ENCODE measurements at regions not wholly inside any gene's neighbourhood (a gene's known extent, or its start where the extent isn't known, plus 50 kb on each side); places are given as distances from the start of the nearest gene placed in this dataset.

- Histone ChIP-seq H3K9ac (ENCODE audit: low read depth, low read length) (no peak overlapping the region), H3K14ac (replicated peaks; ENCODE audit: low read depth, low read length) (no peak overlapping the region), H3K9me1 (ENCODE audit: insufficient read depth, low read length) (no peaks in the 10 kb centered on the region), H4K91ac (ENCODE audit: insufficient read depth, low read depth, low read length) (no peak overlapping the region), H2BK5ac (ENCODE audit: low read depth, low read length, poor library complexity, severe bottlenecking) (no peak overlapping the region), H3K27ac (ENCODE audit: insufficient read depth, low read length) (no peak overlapping the region), H2BK120ac (ENCODE audit: low read depth, low read length) (no peak overlapping the region), H2AK5ac (ENCODE audit: low read depth, low read length) (no peak overlapping the region), H3K36me3 (ENCODE audit: control insufficient read depth, insufficient read depth, low read length) (no peaks in the 10 kb centered on the region), H4K8ac (ENCODE audit: low read depth in 2 of 2, low read length in 2 of 2) (no peak overlapping the region), H3K27me3 (ENCODE audit: control insufficient read depth, insufficient read depth, low read length) (no peaks in the 10 kb centered on the region), H3K4me1 (ENCODE audit: control insufficient read depth, insufficient read depth, low read length) (no peaks in the 10 kb centered on the region), H3K18ac (ENCODE audit: low read depth, low read length) (no peak overlapping the region), H3K79me1 (ENCODE audit: low read depth in 1 of 2, low read length in 2 of 2) (no peaks in the 10 kb centered on the region), H4K5ac (ENCODE audit: low read depth, low read length) (no peak overlapping the region), H4K20me1 (ENCODE audit: insufficient read depth, low read length) (no peaks in the 10 kb centered on the region), H3K56ac (ENCODE audit: extremely low read depth, insufficient read depth, low read length) (no peak overlapping the region), H3K4ac (ENCODE audit: low read depth, low read length) (no peak overlapping the region), H2BK20ac (ENCODE audit: low read depth, low read length) (no peak overlapping the region), H3K4me3 (ENCODE audit: insufficient read depth, low read depth, low read length) (no peak overlapping the region), H3K4me2 (ENCODE audit: low read depth, low read length) (no peak overlapping the region), H3K23ac (ENCODE audit: low read depth, low read length) (no peak overlapping the region), H3K9me3 (ENCODE audit: control insufficient read depth, insufficient read depth, low read length) (no peaks in the 10 kb centered on the region), H2AK9ac (replicated peaks; ENCODE audit: low read depth, low read length, poor library complexity) (no peak overlapping the region), H2AFZ (replicated peaks; ENCODE audit: low read length, poor library complexity) (no peak overlapping the region), H2BK15ac (ENCODE audit: low read depth, low read length) (no peak overlapping the region)
- ChIA-PET POLR2A (ENCODE audit: unreplicated experiment) (no interaction called here), CTCF (no interaction called here)
- in situ Hi-C loops (cut with MboI; ENCODE audit: low sequenced_read_pairs) = no loop called here
- no peak for ATAC-seq (ENCODE audit: low read depth)
- no peak for TF ChIP-seq RCOR1 (IDR thresholded peaks at IDR 0.05; ENCODE audit: insufficient replicate concordance, low read length)
- no peak for TF ChIP-seq SMC3 (IDR thresholded peaks at IDR 0.05; ENCODE audit: low read depth, low read length)
- no peak for TF ChIP-seq MAFK (IDR thresholded peaks at IDR 0.05; ENCODE audit: low read depth, low read length)
- TF ChIP-seq BHLHE40 (IDR thresholded peaks at IDR 0.05; ENCODE audit: low read depth, low read length) = no peak
- no peak for TF ChIP-seq RFX5 (IDR thresholded peaks at IDR 0.05; ENCODE audit: low read depth, low read length)
- TF ChIP-seq MXI1 (IDR thresholded peaks at IDR 0.05; ENCODE audit: borderline replicate concordance, low read depth, low read length) = no peak
- TF ChIP-seq MAZ (IDR thresholded peaks at IDR 0.05; ENCODE audit: borderline replicate concordance, low read depth, low read length) = no peak
- no peak for TF ChIP-seq POLR2A (IDR thresholded peaks at IDR 0.05; ENCODE audit: low read depth, low read length)
- TF ChIP-seq NFE2L2 (IDR thresholded peaks at IDR 0.05; ENCODE audit: low read depth, low read length) = no peak
- no peak for TF ChIP-seq CEBPB (IDR thresholded peaks at IDR 0.05; ENCODE audit: low read depth, low read length)
- no peak for TF ChIP-seq USF2 (IDR thresholded peaks at IDR 0.05; ENCODE audit: low read depth, low read length)
- TF ChIP-seq, protein P1, sequence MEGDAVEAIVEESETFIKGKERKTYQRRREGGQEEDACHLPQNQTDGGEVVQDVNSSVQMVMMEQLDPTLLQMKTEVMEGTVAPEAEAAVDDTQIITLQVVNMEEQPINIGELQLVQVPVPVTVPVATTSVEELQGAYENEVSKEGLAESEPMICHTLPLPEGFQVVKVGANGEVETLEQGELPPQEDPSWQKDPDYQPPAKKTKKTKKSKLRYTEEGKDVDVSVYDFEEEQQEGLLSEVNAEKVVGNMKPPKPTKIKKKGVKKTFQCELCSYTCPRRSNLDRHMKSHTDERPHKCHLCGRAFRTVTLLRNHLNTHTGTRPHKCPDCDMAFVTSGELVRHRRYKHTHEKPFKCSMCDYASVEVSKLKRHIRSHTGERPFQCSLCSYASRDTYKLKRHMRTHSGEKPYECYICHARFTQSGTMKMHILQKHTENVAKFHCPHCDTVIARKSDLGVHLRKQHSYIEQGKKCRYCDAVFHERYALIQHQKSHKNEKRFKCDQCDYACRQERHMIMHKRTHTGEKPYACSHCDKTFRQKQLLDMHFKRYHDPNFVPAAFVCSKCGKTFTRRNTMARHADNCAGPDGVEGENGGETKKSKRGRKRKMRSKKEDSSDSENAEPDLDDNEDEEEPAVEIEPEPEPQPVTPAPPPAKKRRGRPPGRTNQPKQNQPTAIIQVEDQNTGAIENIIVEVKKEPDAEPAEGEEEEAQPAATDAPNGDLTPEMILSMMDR (conservative IDR thresholded peaks at IDR 0.05; ENCODE audit: low read depth, low read length) = no peak
- no peak for TF ChIP-seq FOS (IDR thresholded peaks at IDR 0.05; ENCODE audit: low read depth, low read length)
- no peak for TF ChIP-seq CHD1 (IDR thresholded peaks at IDR 0.05; ENCODE audit: low read depth, low read length)
- TF ChIP-seq RAD21 (IDR thresholded peaks at IDR 0.05; ENCODE audit: low read length) = no peak
- TF ChIP-seq, protein P2, sequence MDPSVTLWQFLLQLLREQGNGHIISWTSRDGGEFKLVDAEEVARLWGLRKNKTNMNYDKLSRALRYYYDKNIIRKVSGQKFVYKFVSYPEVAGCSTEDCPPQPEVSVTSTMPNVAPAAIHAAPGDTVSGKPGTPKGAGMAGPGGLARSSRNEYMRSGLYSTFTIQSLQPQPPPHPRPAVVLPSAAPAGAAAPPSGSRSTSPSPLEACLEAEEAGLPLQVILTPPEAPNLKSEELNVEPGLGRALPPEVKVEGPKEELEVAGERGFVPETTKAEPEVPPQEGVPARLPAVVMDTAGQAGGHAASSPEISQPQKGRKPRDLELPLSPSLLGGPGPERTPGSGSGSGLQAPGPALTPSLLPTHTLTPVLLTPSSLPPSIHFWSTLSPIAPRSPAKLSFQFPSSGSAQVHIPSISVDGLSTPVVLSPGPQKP (IDR thresholded peaks at IDR 0.05; ENCODE audit: borderline replicate concordance, low read depth, low read length) = no peak
- WGBS, 2 experiments (ENCODE audit: extremely low coverage in 2 of 2, insufficient read length in 1 of 2) = no CpG with 5 or more reads among the region's 2 CpGs
- dilution Hi-C loops (cut with HindIII; ENCODE audit: low sequenced_read_pairs, unreplicated experiment) = no loop called here
- no peak for DNase-seq
- no TSS peak for BruUV-seq (replicated peaks)
- intact Hi-C loops (cut with micrococcal nuclease) = no loop called here
Measured at GRCh38 chr18:69120833-69121232, 279.9 kb upstream of the DOK6 start.
